ENCODE measurements at regions not wholly inside any gene's neighbourhood (a gene's known extent, or its start where the extent isn't known, plus 50 kb on each side); places are given as distances from the start of the nearest gene placed in this dataset.

DNA sequence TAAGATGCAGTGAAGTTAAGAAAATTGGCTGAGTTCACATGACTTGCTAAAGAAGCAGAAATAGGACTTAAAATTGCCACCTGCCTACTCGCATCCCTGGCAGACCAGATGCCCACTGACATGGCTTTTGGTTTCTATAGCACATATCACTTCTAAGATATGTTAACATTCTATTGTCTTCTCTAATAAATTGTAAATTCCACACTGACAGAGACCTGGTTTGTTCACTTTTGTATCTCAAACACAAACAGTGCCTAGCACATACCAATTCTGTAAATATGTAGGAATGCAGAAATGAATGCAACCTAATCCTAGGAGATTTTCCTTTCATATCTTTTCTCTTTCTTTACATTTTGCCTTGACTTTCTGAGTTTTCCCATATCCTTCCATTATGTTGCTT is 1047.6 kb downstream of the AACS start:
- intact Hi-C loops (cut with DNase I), result no loop called here
- ATAC-seq, result no peak
- no peak for DNase-seq

GRCh38 chr12:126114441-126114840 is 1049.2 kb downstream of the AACS start:
- DNase-seq, result no peak
- intact Hi-C loops (cut with DNase I), result no loop called here
- no peak for ATAC-seq

DNA sequence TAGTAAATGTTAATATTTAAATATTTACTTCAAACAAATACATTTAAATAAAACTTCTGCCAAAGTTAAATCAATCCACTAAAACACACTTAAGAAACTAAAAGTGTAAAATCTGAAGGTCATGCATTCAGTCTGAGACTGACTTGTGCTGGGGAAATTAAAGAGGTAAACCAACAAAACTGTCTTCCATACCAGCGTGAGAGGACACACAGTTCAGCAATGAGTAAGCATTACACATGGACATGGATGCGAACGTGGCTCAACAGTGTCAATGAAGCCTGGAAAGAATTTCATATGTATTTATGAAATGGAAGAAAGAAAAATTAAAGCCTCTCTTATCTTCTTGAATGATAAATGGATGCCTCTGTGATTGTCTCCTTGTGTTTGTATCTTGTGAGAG is 1052.3 kb downstream of the AACS start:
- ATAC-seq (no peak), DNase-seq (no peak)
- intact Hi-C loops (cut with DNase I), result no loop called here

- ATAC-seq, result no peak
- no peak for DNase-seq
- intact Hi-C loops (cut with DNase I), result no loop called here
These were observed 1074.1 kb downstream of the AACS start for GRCh38 chr12:126139355-126139754.

DNA sequence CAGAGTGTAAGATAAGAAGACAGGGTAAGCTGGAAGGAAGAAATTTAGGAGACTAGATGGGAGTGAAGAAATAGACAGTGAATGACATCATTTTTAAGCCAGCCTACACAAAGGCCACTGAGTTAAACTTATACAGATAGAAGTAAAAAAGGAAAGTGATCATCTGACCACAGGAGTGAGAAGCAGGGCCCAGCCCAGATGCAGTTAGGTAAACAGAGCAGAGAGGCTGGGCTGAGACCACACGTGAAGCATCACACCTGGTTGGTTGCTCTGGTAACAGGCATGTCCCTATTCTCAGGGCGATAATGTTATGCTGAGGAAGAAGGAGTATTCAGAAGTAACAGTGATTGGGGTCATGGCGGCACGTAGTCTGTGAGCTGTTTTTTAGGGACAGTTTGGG is 1079.4 kb downstream of the AACS start:
- ATAC-seq (no peak), DNase-seq (no peak)
- intact Hi-C loops (cut with DNase I), result no loop called here

DNA sequence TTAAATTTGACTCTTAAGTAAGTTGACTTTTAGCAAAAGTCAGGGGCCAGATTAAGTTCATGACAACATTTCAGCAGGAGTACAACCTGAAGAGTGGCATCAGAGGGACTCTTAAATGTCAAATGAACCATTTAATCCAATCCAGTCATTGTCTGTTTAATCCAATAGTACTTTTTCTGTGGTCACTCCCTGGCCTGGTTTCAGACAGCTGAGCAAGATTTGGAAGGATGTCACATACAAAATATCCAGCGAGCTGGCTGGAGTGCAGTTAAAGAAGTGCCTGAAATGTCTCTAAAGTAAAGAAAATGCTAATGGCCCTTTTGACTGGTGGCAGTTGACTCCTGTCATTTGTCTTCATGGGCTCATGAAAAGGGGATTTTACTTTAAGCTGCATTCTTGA is 1082.1 kb downstream of the AACS start:
- intact Hi-C loops (cut with DNase I), result no loop called here
- no peak for DNase-seq
- ATAC-seq, result no peak

- ATAC-seq, result peak in 1 of 2 donors; percentile 15
- DNase-seq, result no peak
- intact Hi-C loops (cut with DNase I), result no loop called here
These were observed 1091.8 kb downstream of the AACS start for GRCh38 chr12:126156806-126157574.

- ATAC-seq, result no peak
- intact Hi-C loops (cut with DNase I), result no loop called here
- DNase-seq, result no peak
These were observed 1092.3 kb downstream of the AACS start for GRCh38 chr12:126157575-126157966.

GRCh38 chr12:126159139-126159538 is 1093.9 kb downstream of the AACS start:
- no peak for DNase-seq
- peak in 1 of 2 donors; percentile 78 for ATAC-seq
- intact Hi-C loops (cut with DNase I), result no loop called here

GRCh38 chr12:126160912-126161311 is 1095.7 kb downstream of the AACS start:
- no peak for DNase-seq

GRCh38 chr12:126163984-126164383 is 1098.7 kb downstream of the AACS start:
- intact Hi-C loops (cut with DNase I), result no loop called here
- ATAC-seq (no peak), DNase-seq (no peak)

More at GRCh38 chr12:126160912-126161311, 1095.7 kb downstream of the AACS start:
- ATAC-seq, result no peak
- intact Hi-C loops (cut with DNase I), result no loop called here

GRCh38 chr12:126171937-126172559 is 1106.8 kb downstream of the AACS start:
- ATAC-seq (no peak), DNase-seq (no peak)
- intact Hi-C loops (cut with DNase I), result no loop called here

GRCh38 chr12:126182619-126183236 is 1117.5 kb downstream of the AACS start:
- intact Hi-C loops (cut with DNase I), result no loop called here
- DNase-seq (no peak), ATAC-seq (peak; percentile 44 to 70)

- DNase-seq (no peak), ATAC-seq (no peak)
- intact Hi-C loops (cut with DNase I), result no loop called here
These were observed 1119.8 kb downstream of the AACS start for GRCh38 chr12:126185025-126185424.

DNA sequence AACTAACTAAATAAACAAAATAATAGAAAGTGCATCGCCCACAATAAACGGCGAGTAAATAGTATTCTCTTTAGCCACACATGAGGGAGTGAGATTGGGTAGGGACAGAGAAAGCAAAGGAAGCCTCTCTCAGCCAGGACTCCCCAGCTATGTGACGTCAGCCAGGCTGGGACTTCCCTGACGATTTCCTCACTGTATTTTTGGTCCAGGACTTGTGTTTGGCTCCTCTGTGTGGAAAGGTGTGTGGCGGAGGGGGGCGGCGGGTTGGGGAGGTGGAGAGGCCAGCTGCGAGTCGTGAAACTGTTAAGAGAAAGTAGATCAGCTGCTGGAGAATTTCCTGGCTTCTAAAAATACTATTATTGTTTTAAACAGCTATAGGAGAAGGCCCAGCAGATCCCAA is 1124.6 kb downstream of the AACS start:
- intact Hi-C loops (cut with DNase I), result no loop called here
- no peak for ATAC-seq
- DNase-seq, result no peak

- DNase-seq, result no peak
- ATAC-seq, result peak; percentile 53 to 87
- intact Hi-C loops (cut with DNase I), result no loop called here
These were observed 1126.0 kb downstream of the AACS start for GRCh38 chr12:126191031-126191891.

DNA sequence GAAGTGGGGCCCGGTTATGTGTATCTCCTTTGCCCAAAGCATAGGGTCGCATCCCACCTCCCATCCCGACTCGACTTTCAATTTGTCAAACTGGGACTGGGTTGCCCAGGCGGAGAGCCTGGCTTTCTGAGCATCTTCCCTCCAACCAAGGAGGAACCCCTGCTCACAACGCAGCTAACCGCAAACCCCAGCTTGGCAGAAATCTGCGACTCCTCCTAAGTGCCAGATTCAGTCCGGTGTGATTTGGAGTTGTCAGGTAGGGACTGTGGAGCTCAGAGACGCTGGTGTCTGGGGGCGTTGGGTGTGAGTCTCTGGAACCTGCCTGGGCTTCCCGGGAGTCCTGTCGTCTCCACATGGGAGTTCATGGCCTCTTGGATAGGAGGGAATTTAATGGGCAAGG is 1126.7 kb downstream of the AACS start:
- no peak for DNase-seq
- intact Hi-C loops (cut with DNase I), result no loop called here

DNA sequence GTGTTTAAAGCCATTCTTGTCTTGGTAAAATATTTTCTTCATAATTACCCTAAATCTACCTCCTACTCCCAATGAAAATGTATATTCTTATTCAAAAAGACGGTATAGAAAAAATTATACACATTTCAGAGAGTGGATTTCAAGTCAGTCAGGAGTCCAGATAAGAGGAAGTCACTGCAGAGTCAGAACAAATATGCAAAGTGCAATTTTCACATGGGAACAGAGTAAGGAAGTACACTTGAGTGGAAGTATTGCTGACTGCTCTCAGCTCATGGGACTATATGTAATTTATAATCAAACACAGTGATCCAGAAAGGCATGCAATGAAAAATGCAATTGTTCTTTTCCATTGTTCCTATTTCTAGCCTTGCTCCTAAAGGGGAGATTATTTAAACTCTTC is 1128.0 kb downstream of the AACS start:
- DNase-seq, result no peak
- intact Hi-C loops (cut with DNase I), result no loop called here

More for the DNA sequence above, 1126.7 kb downstream of the AACS start:
- ATAC-seq, result no peak

DNA sequence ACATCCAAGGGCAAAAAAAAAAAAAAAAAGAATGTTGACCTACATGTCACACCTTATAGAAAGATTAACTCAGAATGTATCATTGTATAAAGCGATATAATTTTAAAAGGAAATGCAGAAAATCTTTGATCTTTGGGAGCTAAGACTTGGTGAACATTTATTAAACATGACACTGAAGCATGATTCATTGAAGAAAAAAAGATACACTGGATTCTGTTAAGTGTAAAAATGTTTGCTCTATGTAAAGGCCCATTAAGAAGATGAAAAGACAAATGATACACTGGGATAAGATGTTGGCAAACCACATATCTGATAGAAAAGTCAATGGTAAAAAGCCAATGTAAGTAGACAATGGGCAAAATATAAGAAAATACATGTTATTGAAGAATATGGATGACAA is 1131.0 kb downstream of the AACS start:
- DNase-seq, result no peak
- no peak for ATAC-seq
- intact Hi-C loops (cut with DNase I), result no loop called here

More for the DNA sequence above, 1128.0 kb downstream of the AACS start:
- no peak for ATAC-seq

DNA sequence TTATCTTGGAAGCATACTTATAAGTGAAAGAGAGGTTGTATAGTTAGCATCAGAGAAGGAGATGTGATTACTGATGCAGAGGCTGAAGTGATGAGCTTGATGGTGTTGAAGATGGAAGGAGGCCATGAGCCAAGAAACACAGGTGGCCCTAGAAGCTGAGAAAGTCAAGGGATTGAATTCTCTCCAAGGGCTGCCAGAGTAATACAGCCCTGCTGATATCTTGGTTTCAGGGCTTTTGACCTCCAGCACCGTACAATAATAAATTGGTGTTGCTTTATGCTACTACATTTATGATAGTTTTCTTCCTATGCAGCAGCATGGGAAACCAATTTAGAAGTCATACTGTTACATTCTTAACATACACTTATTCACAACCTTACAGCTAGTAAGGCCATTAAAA is 1133.3 kb downstream of the AACS start:
- no peak for DNase-seq
- no peak for ATAC-seq
- intact Hi-C loops (cut with DNase I), result no loop called here
